SU-DHL-6 (cell line): ENCODE measurements at regions not wholly inside any gene's neighbourhood (a gene's known extent, or its start where the extent isn't known, plus 50 kb on each side); places are given as distances from the start of the nearest gene placed in this dataset.

Source experiments
- CTCF ChIP-seq: fragments of 200-600 bp; sonication (generic); IDR thresholded peaks from one replicate; pipeline ENCODE4 v1.5.1; 2017; ENCODE audit warnings: antibody characterized with exemption, mild to moderate bottlenecking, low read length, moderate library complexity; ENCODE audit not compliant: insufficient read depth, poor library complexity, severe bottlenecking
- EZH2phosphoT487 ChIP-seq: fragments of 200-600 bp; sonication (generic), shearing (Covaris generic); conservative IDR thresholded peaks from 2 replicates; pipeline ENCODE4 v1.6.1; 2018; ENCODE audit warnings: mild to moderate bottlenecking, antibody characterized with exemption, low read length, moderate library complexity, mixed read lengths

- no peak for TF ChIP-seq CTCF
- TF ChIP-seq EZH2phosphoT487 = no peak
Observed at GRCh38 chrX:45758738-45759397, 558.2 kb upstream of the DIPK2B start.
